Loucy (cell line): ENCODE measurements at regions not wholly inside any gene's neighbourhood (a gene's known extent, or its start where the extent isn't known, plus 50 kb on each side); places are given as distances from the start of the nearest gene placed in this dataset.

ENCODE experiments used
- H2AFZ ChIP-seq: fragments of 200-600 bp; sonication (generic); 2 replicates; pipeline ENCODE4 v1.6.0; 2016; ENCODE audit warnings: antibody characterized with exemption, mild to moderate bottlenecking, low read length, moderate library complexity
- H3F3A ChIP-seq: fragments of 200-600 bp; 2 replicates; pipeline ENCODE4 v1.6.0; 2016; ENCODE audit warnings: antibody characterized with exemption, low read depth, mild to moderate bottlenecking
- H3K27me3 ChIP-seq: fragments of 200-600 bp; sonication (generic); 2 replicates; pipeline ENCODE4 v1.6.1; 2014; ENCODE audit warnings: low read length, mild to moderate bottlenecking; ENCODE audit not compliant: insufficient read depth, poor library complexity, severe bottlenecking
- H3K36me3 ChIP-seq: fragments of 200-600 bp; sonication (generic); 2 replicates; pipeline ENCODE4 v1.6.1; 2016; ENCODE audit warnings: low read length; ENCODE audit not compliant: insufficient read depth
- H3K4me1 ChIP-seq: fragments of 200-600 bp; sonication (generic); 2 replicates; pipeline ENCODE4 v1.5.1; 2014; ENCODE audit warnings: low read length, mild to moderate bottlenecking; ENCODE audit not compliant: insufficient read depth, poor library complexity, severe bottlenecking
- H3K4me2 ChIP-seq: fragments of 200-600 bp; sonication (generic); 2 replicates; pipeline ENCODE4 v1.6.0; 2014; ENCODE audit warnings: antibody characterized with exemption, low read length, low read depth, mild to moderate bottlenecking; ENCODE audit not compliant: poor library complexity, severe bottlenecking
- H3K4me3 ChIP-seq: fragments of 200-600 bp; sonication (generic); 2 replicates; pipeline ENCODE4 v1.5.1; 2014; ENCODE audit warnings: low read length, mild to moderate bottlenecking, mixed read lengths; ENCODE audit not compliant: poor library complexity, severe bottlenecking
- H3K79me2 ChIP-seq: fragments of 200-600 bp; sonication (generic); 2 replicates; pipeline ENCODE4 v1.6.1; 2014; ENCODE audit warnings: low read length; ENCODE audit not compliant: insufficient read depth
- H3K9ac ChIP-seq: fragments of 200-600 bp; sonication (generic); 2 replicates; pipeline ENCODE4 v1.6.0; 2014; ENCODE audit warnings: mild to moderate bottlenecking, low read depth, low read length, moderate library complexity; ENCODE audit not compliant: poor library complexity, severe bottlenecking
- H3K9me2 ChIP-seq: fragments of 200-600 bp; sonication (generic); replicated peaks from 2 replicates; pipeline ENCODE4 v1.6.1; 2016; ENCODE audit warnings: low read depth, low read length, mixed read lengths
- H3K9me3 ChIP-seq: fragments of 200-600 bp; sonication (generic); 2 replicates; pipeline ENCODE4 v1.6.1; 2014; ENCODE audit warnings: mild to moderate bottlenecking, antibody characterized with exemption, low read length, low read depth; ENCODE audit not compliant: insufficient read depth
- H4K20me1 ChIP-seq: fragments of 200-600 bp; sonication (generic); 2 replicates; pipeline ENCODE4 v1.6.0; 2014; ENCODE audit warnings: antibody characterized with exemption, low read length, mild to moderate bottlenecking; ENCODE audit not compliant: insufficient read depth, poor library complexity, severe bottlenecking
- CTCF ChIP-seq: fragments of 200-600 bp; sonication (generic); conservative IDR thresholded peaks from 2 replicates; pipeline ENCODE4 v1.5.1; 2014; ENCODE audit warnings: mild to moderate bottlenecking, antibody characterized with exemption, low read length
- EZH2phosphoT487 ChIP-seq: fragments of 200-600 bp; IDR thresholded peaks from 2 replicates; pipeline ENCODE4 v1.6.1; 2018; ENCODE audit warnings: antibody characterized with exemption, mild to moderate bottlenecking, moderate library complexity, borderline replicate concordance

- no peak overlapping the region for H3K4me3 ChIP-seq
- no peaks in the 10 kb centered on the region for H3K79me2 ChIP-seq
- H4K20me1 ChIP-seq, result no peaks in the 10 kb centered on the region
- no peak overlapping the region for H3K9ac ChIP-seq
- H3K4me2 ChIP-seq, result peak overlapping the region; percentile 6
- no peaks in the 10 kb centered on the region for H3K27me3 ChIP-seq
- H3K9me2 ChIP-seq, result no peaks in the 10 kb centered on the region
- no peaks in the 10 kb centered on the region for H3F3A ChIP-seq
- peaks cover 7% of the 10 kb centered on the region for H3K4me1 ChIP-seq
- no peak for TF ChIP-seq EZH2phosphoT487
- TF ChIP-seq CTCF, result no peak
- no peaks in the 10 kb centered on the region for H3K9me3 ChIP-seq
- no peak overlapping the region for H2AFZ ChIP-seq
- no peaks in the 10 kb centered on the region for H3K36me3 ChIP-seq
Observed at GRCh38 chr9:16092142-16093091, 539.6 kb downstream of the CCDC171 start.

- no peaks in the 10 kb centered on the region for H3K36me3 ChIP-seq
Observed at GRCh38 chr9:16098306-16098705, 545.5 kb downstream of the CCDC171 start.

GRCh38 chr9:16099732-16100536, 547.1 kb downstream of the CCDC171 start:
- Histone ChIP-seq H3K9me2 (no peaks in the 10 kb centered on the region), H3K9ac (no peak overlapping the region), H3K4me3 (no peak overlapping the region), H3K79me2 (no peaks in the 10 kb centered on the region), H4K20me1 (no peaks in the 10 kb centered on the region), H3K4me1 (peaks cover 17% of the 10 kb centered on the region), H2AFZ (no peak overlapping the region), H3K27me3 (no peaks in the 10 kb centered on the region), H3K36me3 (no peaks in the 10 kb centered on the region), H3K9me3 (no peaks in the 10 kb centered on the region), H3K4me2 (no peak overlapping the region), H3F3A (no peaks in the 10 kb centered on the region)
- TF ChIP-seq EZH2phosphoT487 (no peak), CTCF (no peak)

More at GRCh38 chr9:16098306-16098705, 545.5 kb downstream of the CCDC171 start:
- Histone ChIP-seq H3K9ac (no peak overlapping the region), H2AFZ (no peak overlapping the region), H3K27me3 (no peaks in the 10 kb centered on the region), H4K20me1 (no peaks in the 10 kb centered on the region), H3K9me2 (no peaks in the 10 kb centered on the region), H3K4me3 (no peak overlapping the region), H3K4me1 (peaks cover 18% of the 10 kb centered on the region), H3K9me3 (no peaks in the 10 kb centered on the region), H3K4me2 (no peak overlapping the region), H3K79me2 (no peaks in the 10 kb centered on the region), H3F3A (no peaks in the 10 kb centered on the region)
- no peak for TF ChIP-seq EZH2phosphoT487
- no peak for TF ChIP-seq CTCF
